IMR-90 (cell line): ENCODE measurements at regions not wholly inside any gene's neighbourhood (a gene's known extent, or its start where the extent isn't known, plus 50 kb on each side); places are given as distances from the start of the nearest gene placed in this dataset.

ENCODE experiments used
- ATAC-seq: fragments of 200-7000 bp; cut with Tn5 transposase; 2 replicates; pipeline ENCODE4 v1.9.1; 2020; ENCODE audit warnings: low read depth, mild to moderate bottlenecking, moderate library complexity
- BruUV-seq: library from RNA; stranded (reverse); fragments of 400-500 nt; replicated peaks from 2 replicates; lab custom pipeline; 2021; lab: Mats Ljungman, UMichigan
- CTCF ChIA-PET: fragments of 300-600 bp; formaldehyde crosslinking; extraction: SDS; loops from one replicate; lab custom pipeline; 2021; ENCODE audit warnings: antibody characterized with exemption; lab: Yijun Ruan, JAX
- POLR2A ChIA-PET: fragments of 300-600 bp; sonication (Branson Sonifier 250); formaldehyde crosslinking; loops from one replicate; lab custom pipeline; 2022; ENCODE audit warnings: antibody characterized with exemption; ENCODE audit not compliant: unreplicated experiment; lab: Charles Lee
- DNase-seq: peaks from one replicate; pipeline ENCODE4 v3.0.0; 2013
- H2AFZ ChIP-seq: replicated peaks from 2 replicates; pipeline ENCODE3; 2013; ENCODE audit warnings: low read length, mild to moderate bottlenecking; ENCODE audit not compliant: poor library complexity
- H2AK5ac ChIP-seq: 2 replicates; pipeline ENCODE4 v1.6.1; 2013; ENCODE audit warnings: low read depth, low read length, inconsistent platforms
- H2AK9ac ChIP-seq: replicated peaks from 2 replicates; pipeline ENCODE3; 2013; ENCODE audit warnings: mild to moderate bottlenecking, low read depth, low read length, moderate library complexity; ENCODE audit not compliant: poor library complexity
- H2BK120ac ChIP-seq: 2 replicates; pipeline ENCODE4 v1.6.1; 2013; ENCODE audit warnings: low read depth, low read length, inconsistent platforms
- H2BK15ac ChIP-seq: 3 replicates; pipeline ENCODE4 v1.6.1; 2013; ENCODE audit warnings: low read depth, low read length, inconsistent platforms
- H2BK20ac ChIP-seq: 2 replicates; pipeline ENCODE4 v1.6.1; 2013; ENCODE audit warnings: low read depth, mild to moderate bottlenecking, inconsistent platforms, low read length, moderate library complexity
- H2BK5ac ChIP-seq: 2 replicates; pipeline ENCODE4 v1.6.1; 2013; ENCODE audit warnings: mild to moderate bottlenecking, low read depth, low read length, inconsistent platforms; ENCODE audit not compliant: poor library complexity, severe bottlenecking
- H3K14ac ChIP-seq: replicated peaks from 2 replicates; pipeline ENCODE4 v1.6.1; 2013; ENCODE audit warnings: low read depth, low read length, inconsistent platforms
- H3K18ac ChIP-seq: 2 replicates; pipeline ENCODE4 v1.6.1; 2013; ENCODE audit warnings: low read depth, low read length, control low read depth
- H3K23ac ChIP-seq: 2 replicates; pipeline ENCODE4 v1.6.1; 2013; ENCODE audit warnings: low read depth, low read length, inconsistent platforms
- H3K27ac ChIP-seq: 2 replicates; pipeline ENCODE4 v1.5.1; 2013; ENCODE audit warnings: mild to moderate bottlenecking, control low read depth, low read length; ENCODE audit not compliant: insufficient read depth
- H3K27me3 ChIP-seq: 2 replicates; pipeline ENCODE4 v1.6.1; 2013; ENCODE audit warnings: low read length; ENCODE audit not compliant: control insufficient read depth, insufficient read depth
- H3K36me3 ChIP-seq: 2 replicates; pipeline ENCODE4 v1.6.1; 2013; ENCODE audit warnings: low read length, mixed read lengths; ENCODE audit not compliant: control insufficient read depth, insufficient read depth
- H3K4ac ChIP-seq: 2 replicates; pipeline ENCODE4 v1.6.1; 2013; ENCODE audit warnings: low read depth, low read length, inconsistent platforms
- H3K4me1 ChIP-seq: 2 replicates; pipeline ENCODE4 v1.6.1; 2013; ENCODE audit warnings: low read length, mixed read lengths; ENCODE audit not compliant: control insufficient read depth, insufficient read depth
- H3K4me2 ChIP-seq: 2 replicates; pipeline ENCODE4 v1.6.1; 2013; ENCODE audit warnings: low read depth, mild to moderate bottlenecking, control low read depth, low read length, moderate library complexity
- H3K4me3 ChIP-seq: 2 replicates; pipeline ENCODE4 v1.5.1; 2013; ENCODE audit warnings: low read depth, mild to moderate bottlenecking, control low read depth, low read length, moderate library complexity; ENCODE audit not compliant: insufficient read depth
- H3K56ac ChIP-seq: 2 replicates; pipeline ENCODE4 v1.6.1; 2013; ENCODE audit warnings: low read length, inconsistent platforms; ENCODE audit not compliant: insufficient read depth; ENCODE audit errors: extremely low read depth
- H3K79me1 ChIP-seq, 2 experiments: 2 replicates each; pipeline ENCODE4 v1.6.1; 2013; ENCODE audit warnings: low read length in 2 of 2, inconsistent platforms in 1 of 2, low read depth in 1 of 2
- H3K9ac ChIP-seq: 2 replicates; pipeline ENCODE4 v1.6.1; 2013; ENCODE audit warnings: low read depth, low read length, control low read depth
- H3K9me1 ChIP-seq: 2 replicates; pipeline ENCODE4 v1.6.1; 2013; ENCODE audit warnings: low read length, inconsistent platforms; ENCODE audit not compliant: insufficient read depth
- H3K9me3 ChIP-seq: 2 replicates; pipeline ENCODE4 v1.6.1; 2013; ENCODE audit warnings: low read length; ENCODE audit not compliant: control insufficient read depth, insufficient read depth
- H4K20me1 ChIP-seq: 2 replicates; pipeline ENCODE4 v1.6.1; 2013; ENCODE audit warnings: low read length, inconsistent platforms; ENCODE audit not compliant: insufficient read depth
- H4K5ac ChIP-seq: 2 replicates; pipeline ENCODE4 v1.6.1; 2013; ENCODE audit warnings: mild to moderate bottlenecking, low read depth, low read length, control low read depth
- H4K8ac ChIP-seq, 2 experiments: 2 replicates each; pipeline ENCODE4 v1.6.1; 2013; ENCODE audit warnings: low read depth in 2 of 2, low read length in 2 of 2, control low read depth in 1 of 2, inconsistent platforms in 1 of 2
- H4K91ac ChIP-seq: 2 replicates; pipeline ENCODE4 v1.6.1; 2013; ENCODE audit warnings: low read depth, low read length, inconsistent platforms; ENCODE audit not compliant: insufficient read depth
- BHLHE40 ChIP-seq: fragments of 150-350 bp; IDR thresholded peaks from 2 replicates; pipeline ENCODE4 v1.6.1; 2016; ENCODE audit warnings: mild to moderate bottlenecking, low read depth, low read length
- CHD1 ChIP-seq: IDR thresholded peaks from 2 replicates; pipeline ENCODE4 v1.6.1; 2012; ENCODE audit warnings: low read depth, low read length, improper control_type of control experiment
- FOS ChIP-seq: fragments of 150-350 bp; IDR thresholded peaks from 2 replicates; pipeline ENCODE4 v1.6.1; 2016; ENCODE audit warnings: low read depth, low read length
- MAFK ChIP-seq: IDR thresholded peaks from 2 replicates; pipeline ENCODE4 v1.6.1; 2012; ENCODE audit warnings: low read depth, low read length, improper control_type of control experiment
- MAZ ChIP-seq: IDR thresholded peaks from 2 replicates; pipeline ENCODE4 v1.6.1; 2012; ENCODE audit warnings: low read depth, mild to moderate bottlenecking, low read length, improper control_type of control experiment, moderate library complexity, borderline replicate concordance
- NFE2L2 ChIP-seq: fragments of 150-350 bp; IDR thresholded peaks from 2 replicates; pipeline ENCODE4 v1.6.1; 2016; ENCODE audit warnings: low read depth, mild to moderate bottlenecking, low read length
- POLR2A ChIP-seq: IDR thresholded peaks from 2 replicates; pipeline ENCODE4 v1.6.1; 2012; ENCODE audit warnings: mild to moderate bottlenecking, low read depth, low read length
- RAD21 ChIP-seq: IDR thresholded peaks from 2 replicates; pipeline ENCODE4 v1.6.1; 2012; ENCODE audit warnings: low read length, improper control_type of control experiment
- RCOR1 ChIP-seq: IDR thresholded peaks from 2 replicates; pipeline ENCODE4 v1.6.1; 2012; ENCODE audit warnings: mild to moderate bottlenecking, low read length, improper control_type of control experiment; ENCODE audit not compliant: insufficient replicate concordance
- RFX5 ChIP-seq: IDR thresholded peaks from 2 replicates; pipeline ENCODE4 v1.8.0; 2012; ENCODE audit warnings: low read depth, mild to moderate bottlenecking, low read length, moderate library complexity
- SMC3 ChIP-seq: fragments of 150-350 bp; IDR thresholded peaks from 2 replicates; pipeline ENCODE4 v1.6.1; 2016; ENCODE audit warnings: low read depth, mild to moderate bottlenecking, antibody characterized with exemption, low read length, moderate library complexity
- WGBS, 2 experiments: methylation state at CpG; one replicate each; pipeline versions ENCODE4 v1.1.5 to v1.1.7; 2013; ENCODE audit warnings: missing lambda C conversion rate in 2 of 2; ENCODE audit not compliant: insufficient read length in 1 of 2; ENCODE audit errors: extremely low coverage in 2 of 2; 5-methylcytosine and 5-hydroxymethylcytosine counted together
- dilution Hi-C: fragments of 300-500 bp; cut with HindIII; formaldehyde crosslinking; loops from one replicate; pipeline ENCODE4 v1.14.3; 2018; ENCODE audit warnings: low sequenced_read_pairs; ENCODE audit not compliant: unreplicated experiment
- in situ Hi-C: fragments of 300-500 bp; cut with MboI; formaldehyde crosslinking; loops from 3 replicates; pipeline ENCODE4 v1.14.3; 2019; ENCODE audit warnings: low sequenced_read_pairs, inconsistent platforms, mixed read lengths
- intact Hi-C: fragments of 100-400 bp; cut with micrococcal nuclease; formaldehyde crosslinking; loops from 2 replicates; pipeline ENCODE4 v1.10.0; 2022
- TF ChIP-seq, protein P1 (sequence below): conservative IDR thresholded peaks from 2 replicates; pipeline ENCODE4 v1.5.1; 2012; ENCODE audit warnings: mild to moderate bottlenecking, low read depth, low read length, improper control_type of control experiment
- TF ChIP-seq, protein P2 (sequence below): fragments of 150-350 bp; IDR thresholded peaks from 2 replicates; pipeline ENCODE4 v1.6.1; 2016; ENCODE audit warnings: low read depth, mild to moderate bottlenecking, low read length, moderate library complexity, borderline replicate concordance

DNA sequence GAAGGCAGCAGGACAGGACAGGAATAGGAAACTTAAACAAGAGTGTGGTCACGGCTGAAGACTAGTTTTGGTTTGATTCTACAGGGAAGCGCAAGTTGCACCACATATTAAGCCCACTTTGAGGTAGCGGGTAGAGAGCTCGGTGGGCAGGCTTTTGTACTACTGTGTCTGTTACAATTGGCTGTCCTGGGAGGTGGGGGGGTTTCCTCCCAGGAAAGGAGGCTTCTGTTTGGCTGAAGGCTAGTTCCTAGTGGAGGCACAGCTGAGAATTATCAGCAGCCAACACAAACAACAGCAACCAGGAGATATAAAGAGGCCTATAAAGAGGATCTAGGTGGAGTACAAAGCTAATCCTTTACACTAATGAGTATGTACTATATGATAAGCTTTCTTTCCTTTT lies 62.7 kb downstream of the ZNF648 start:
- H4K8ac ChIP-seq, result no peak overlapping the region
- H3K4me3 ChIP-seq, result no peak overlapping the region
- no peak overlapping the region for H2BK5ac ChIP-seq
- H3K79me1 ChIP-seq, result no peaks in the 10 kb centered on the region
- no peak overlapping the region for H4K5ac ChIP-seq
- in situ Hi-C loops, result no loop called here
- H3K14ac ChIP-seq, result no peak overlapping the region
- H2BK120ac ChIP-seq, result no peak overlapping the region
- H3K27ac ChIP-seq, result no peak overlapping the region
- no peaks in the 10 kb centered on the region for H4K20me1 ChIP-seq
- H3K4ac ChIP-seq, result no peak overlapping the region
- intact Hi-C loops, result no loop called here
- no peak for ATAC-seq
- DNase-seq, result no peak
- POLR2A ChIA-PET, result no interaction called here
- H3K18ac ChIP-seq, result no peak overlapping the region
- no peak overlapping the region for H3K4me2 ChIP-seq
- H2BK15ac ChIP-seq, result no peak overlapping the region
- no peak overlapping the region for H3K56ac ChIP-seq
- 20% methylated on average over 1 of the region's 4 CpGs; no CpG with 5 or more reads in 1 of the 2 experiments for WGBS, 2 experiments
- CTCF ChIA-PET, result no interaction called here
- no peak overlapping the region for H3K9ac ChIP-seq
- peaks cover 10% of the 10 kb centered on the region for H3K9me3 ChIP-seq
- no peaks in the 10 kb centered on the region for H3K9me1 ChIP-seq
- no TSS peak for BruUV-seq
- no peak overlapping the region for H2AK5ac ChIP-seq
- no peaks in the 10 kb centered on the region for H3K36me3 ChIP-seq
- peak overlapping the region; percentile 58 for H2AFZ ChIP-seq
- H4K91ac ChIP-seq, result no peak overlapping the region
- H2AK9ac ChIP-seq, result no peak overlapping the region
- no peaks in the 10 kb centered on the region for H3K4me1 ChIP-seq
- TF ChIP-seq, protein P1, sequence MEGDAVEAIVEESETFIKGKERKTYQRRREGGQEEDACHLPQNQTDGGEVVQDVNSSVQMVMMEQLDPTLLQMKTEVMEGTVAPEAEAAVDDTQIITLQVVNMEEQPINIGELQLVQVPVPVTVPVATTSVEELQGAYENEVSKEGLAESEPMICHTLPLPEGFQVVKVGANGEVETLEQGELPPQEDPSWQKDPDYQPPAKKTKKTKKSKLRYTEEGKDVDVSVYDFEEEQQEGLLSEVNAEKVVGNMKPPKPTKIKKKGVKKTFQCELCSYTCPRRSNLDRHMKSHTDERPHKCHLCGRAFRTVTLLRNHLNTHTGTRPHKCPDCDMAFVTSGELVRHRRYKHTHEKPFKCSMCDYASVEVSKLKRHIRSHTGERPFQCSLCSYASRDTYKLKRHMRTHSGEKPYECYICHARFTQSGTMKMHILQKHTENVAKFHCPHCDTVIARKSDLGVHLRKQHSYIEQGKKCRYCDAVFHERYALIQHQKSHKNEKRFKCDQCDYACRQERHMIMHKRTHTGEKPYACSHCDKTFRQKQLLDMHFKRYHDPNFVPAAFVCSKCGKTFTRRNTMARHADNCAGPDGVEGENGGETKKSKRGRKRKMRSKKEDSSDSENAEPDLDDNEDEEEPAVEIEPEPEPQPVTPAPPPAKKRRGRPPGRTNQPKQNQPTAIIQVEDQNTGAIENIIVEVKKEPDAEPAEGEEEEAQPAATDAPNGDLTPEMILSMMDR, result no peak
- no peak for TF ChIP-seq MAZ
- TF ChIP-seq CHD1, result no peak
- TF ChIP-seq RAD21, result no peak
- no peak for TF ChIP-seq NFE2L2
- TF ChIP-seq POLR2A, result no peak
- no peak for TF ChIP-seq RCOR1
- no peak for TF ChIP-seq FOS
- TF ChIP-seq MAFK, result no peak
- TF ChIP-seq, protein P2, sequence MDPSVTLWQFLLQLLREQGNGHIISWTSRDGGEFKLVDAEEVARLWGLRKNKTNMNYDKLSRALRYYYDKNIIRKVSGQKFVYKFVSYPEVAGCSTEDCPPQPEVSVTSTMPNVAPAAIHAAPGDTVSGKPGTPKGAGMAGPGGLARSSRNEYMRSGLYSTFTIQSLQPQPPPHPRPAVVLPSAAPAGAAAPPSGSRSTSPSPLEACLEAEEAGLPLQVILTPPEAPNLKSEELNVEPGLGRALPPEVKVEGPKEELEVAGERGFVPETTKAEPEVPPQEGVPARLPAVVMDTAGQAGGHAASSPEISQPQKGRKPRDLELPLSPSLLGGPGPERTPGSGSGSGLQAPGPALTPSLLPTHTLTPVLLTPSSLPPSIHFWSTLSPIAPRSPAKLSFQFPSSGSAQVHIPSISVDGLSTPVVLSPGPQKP, result no peak
- TF ChIP-seq BHLHE40, result no peak
- no peak for TF ChIP-seq RFX5
- TF ChIP-seq SMC3, result no peak
- H2BK20ac ChIP-seq, result no peak overlapping the region
- no peak overlapping the region for H3K23ac ChIP-seq
- H3K27me3 ChIP-seq, result no peaks in the 10 kb centered on the region
- dilution Hi-C loops, result no loop called here
